GM12864 (cell line): ENCODE measurements at regions not wholly inside any gene's neighbourhood (a gene's known extent, or its start where the extent isn't known, plus 50 kb on each side); places are given as distances from the start of the nearest gene placed in this dataset.

Experiments
- DNase-seq: peaks from one replicate; pipeline ENCODE4 v3.0.0-alpha.2; 2011; ENCODE audit warnings: low read depth
- H3K4me3 ChIP-seq: 2 replicates; pipeline ENCODE4 v1.5.1; 2011; ENCODE audit warnings: mild to moderate bottlenecking, low read depth, low read length, control low read depth
- TF ChIP-seq, protein P1 (sequence below): IDR thresholded peaks from 2 replicates; pipeline ENCODE4 v1.5.1; 2011; ENCODE audit warnings: low read depth, mild to moderate bottlenecking, moderate library complexity, low read length, control low read depth, inconsistent platforms; ENCODE audit errors: missing control alignments

DNA sequence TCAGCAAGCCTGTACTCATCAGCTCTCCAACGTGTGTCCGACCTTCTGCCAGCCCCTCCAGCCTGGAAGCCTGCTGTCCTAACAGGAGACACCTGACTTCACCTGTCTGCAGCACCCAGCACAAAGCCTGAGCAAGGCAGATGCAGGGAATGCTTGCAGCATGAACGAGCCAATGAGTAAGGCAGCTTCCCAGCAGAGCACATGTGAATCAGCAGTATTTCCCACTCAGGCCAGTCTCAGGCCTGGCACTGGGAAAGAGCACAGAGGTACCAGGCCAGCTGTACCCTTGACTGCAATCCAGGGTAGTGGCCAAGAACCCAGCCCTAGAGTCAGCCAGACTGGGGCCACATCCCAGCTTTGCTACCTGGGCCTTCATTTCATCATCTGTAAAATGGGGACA, 120.8 kb downstream of the MAFB start:
- H3K4me3 ChIP-seq: no peak overlapping the region
- TF ChIP-seq, protein P1, sequence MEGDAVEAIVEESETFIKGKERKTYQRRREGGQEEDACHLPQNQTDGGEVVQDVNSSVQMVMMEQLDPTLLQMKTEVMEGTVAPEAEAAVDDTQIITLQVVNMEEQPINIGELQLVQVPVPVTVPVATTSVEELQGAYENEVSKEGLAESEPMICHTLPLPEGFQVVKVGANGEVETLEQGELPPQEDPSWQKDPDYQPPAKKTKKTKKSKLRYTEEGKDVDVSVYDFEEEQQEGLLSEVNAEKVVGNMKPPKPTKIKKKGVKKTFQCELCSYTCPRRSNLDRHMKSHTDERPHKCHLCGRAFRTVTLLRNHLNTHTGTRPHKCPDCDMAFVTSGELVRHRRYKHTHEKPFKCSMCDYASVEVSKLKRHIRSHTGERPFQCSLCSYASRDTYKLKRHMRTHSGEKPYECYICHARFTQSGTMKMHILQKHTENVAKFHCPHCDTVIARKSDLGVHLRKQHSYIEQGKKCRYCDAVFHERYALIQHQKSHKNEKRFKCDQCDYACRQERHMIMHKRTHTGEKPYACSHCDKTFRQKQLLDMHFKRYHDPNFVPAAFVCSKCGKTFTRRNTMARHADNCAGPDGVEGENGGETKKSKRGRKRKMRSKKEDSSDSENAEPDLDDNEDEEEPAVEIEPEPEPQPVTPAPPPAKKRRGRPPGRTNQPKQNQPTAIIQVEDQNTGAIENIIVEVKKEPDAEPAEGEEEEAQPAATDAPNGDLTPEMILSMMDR: no peak
- no peak for DNase-seq

DNA sequence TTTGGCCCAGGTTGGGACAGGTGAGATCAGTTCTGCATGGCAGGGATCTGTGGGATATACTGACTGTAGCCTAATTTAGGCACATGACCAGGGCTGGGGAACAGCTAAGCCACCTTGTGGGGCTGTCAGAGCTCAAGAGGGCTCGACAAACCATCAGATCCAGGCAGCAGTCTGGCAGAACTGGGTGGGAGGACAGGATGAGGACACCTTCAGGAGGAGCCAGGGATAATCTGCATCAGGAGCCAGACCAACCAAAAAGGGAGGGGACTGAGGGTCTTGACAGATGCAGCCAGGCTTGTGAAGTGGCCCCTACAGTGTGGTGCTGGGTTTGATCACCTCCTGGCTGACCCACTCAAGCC, 123.4 kb downstream of the MAFB start:
- H3K4me3 ChIP-seq: no peak overlapping the region
- DNase-seq: no peak
- TF ChIP-seq, protein P1: no peak

DNA sequence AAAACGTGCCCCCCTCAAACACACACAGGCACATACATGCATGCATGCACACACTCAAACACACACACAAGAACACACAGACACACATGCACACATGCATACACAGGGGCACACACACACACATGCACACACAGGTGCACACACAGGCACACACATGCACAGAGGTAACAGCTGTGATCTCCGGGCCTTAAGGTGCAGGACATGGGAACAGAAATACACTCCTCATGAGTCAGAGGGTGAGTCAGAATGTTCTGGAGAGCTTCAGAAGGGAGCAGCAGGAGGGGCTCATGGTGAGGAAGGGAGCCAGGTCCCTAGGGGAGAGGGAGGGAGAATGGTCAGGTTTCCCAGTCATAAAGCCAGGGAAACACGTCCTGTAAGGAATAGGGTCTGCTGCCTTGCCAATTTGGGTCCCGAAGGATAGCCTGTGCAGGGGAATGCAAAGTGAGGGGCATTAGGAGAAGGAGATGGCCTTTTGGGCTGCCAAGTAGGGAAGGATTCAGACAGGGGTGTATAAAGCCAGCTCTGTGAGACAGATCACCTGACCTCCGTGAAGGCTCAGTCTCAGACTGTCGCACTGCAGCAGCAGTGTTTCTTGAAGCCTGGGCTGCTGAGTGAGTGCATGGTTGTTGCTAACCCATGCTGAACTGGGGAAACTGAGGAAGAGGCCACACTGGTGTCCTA, 123.9 kb downstream of the MAFB start:
- no peak for DNase-seq
- TF ChIP-seq, protein P1: no peak
- H3K4me3 ChIP-seq: no peak overlapping the region

DNA sequence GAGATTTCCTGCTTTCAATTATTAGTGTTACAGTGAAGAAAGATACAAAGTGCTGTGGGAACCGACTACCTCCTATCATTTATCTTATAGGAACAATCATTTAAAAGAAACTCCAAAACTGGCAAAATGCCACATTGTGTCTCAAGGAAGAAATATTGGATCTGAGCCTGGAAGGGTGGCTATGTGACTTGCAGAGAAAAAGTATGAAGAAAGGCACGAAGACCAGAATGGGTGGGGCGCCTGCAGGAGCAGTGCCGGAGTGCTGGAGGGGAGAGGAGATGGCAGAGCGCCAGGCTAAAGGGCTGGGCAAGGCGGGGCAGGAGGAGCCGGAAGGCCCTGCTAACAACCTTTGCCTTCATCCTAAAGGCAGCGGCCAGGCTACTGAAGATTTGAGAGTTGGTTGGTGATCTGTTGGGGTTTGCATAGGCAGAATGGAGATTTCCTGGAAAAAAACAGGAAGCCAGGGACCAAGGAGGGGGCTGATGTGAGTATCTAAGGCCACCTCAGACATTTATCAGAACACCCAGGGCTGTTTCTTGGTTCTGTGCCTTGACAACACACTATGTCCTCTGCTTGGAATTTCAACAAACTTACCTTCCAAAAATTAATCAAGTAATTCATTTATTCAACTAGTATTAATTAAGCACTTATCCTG, 125.6 kb downstream of the MAFB start:
- TF ChIP-seq, protein P1: no peak
- DNase-seq: no peak
- no peak overlapping the region for H3K4me3 ChIP-seq

GRCh38 chr20:40562031-40562430, 127.0 kb downstream of the MAFB start:
- no peak overlapping the region for H3K4me3 ChIP-seq
- TF ChIP-seq, protein P1: no peak
- no peak for DNase-seq

- no peak for DNase-seq
- TF ChIP-seq, protein P1: no peak
- H3K4me3 ChIP-seq: no peak overlapping the region
Measured at GRCh38 chr20:40561187-40561586, 127.8 kb downstream of the MAFB start.

DNA sequence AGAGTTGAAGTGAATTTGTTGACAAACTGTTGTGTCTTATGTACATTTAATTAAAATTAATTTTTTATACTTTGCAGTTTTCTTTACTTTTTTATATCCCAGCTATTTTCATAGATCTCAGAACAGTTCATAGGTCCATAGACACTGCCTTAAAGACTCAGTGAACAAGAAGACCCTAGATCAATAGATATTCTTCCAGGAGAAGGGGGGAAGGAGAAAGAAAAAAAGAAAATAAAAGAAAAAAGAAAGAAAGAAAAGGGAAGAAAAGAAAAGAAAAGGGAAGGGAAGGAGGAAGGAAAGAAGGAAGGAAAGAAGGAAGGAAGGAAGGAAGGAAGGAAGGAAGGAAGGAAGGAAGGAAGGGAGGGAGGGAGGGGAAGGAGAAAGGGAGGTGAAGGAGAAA, 130.8 kb downstream of the MAFB start:
- no peak overlapping the region for H3K4me3 ChIP-seq
- TF ChIP-seq, protein P1: no peak
- DNase-seq: no peak
